Gastrocnemius medialis (tissue), 4 donors: ENCODE measurements at regions not wholly inside any gene's neighbourhood (a gene's known extent, or its start where the extent isn't known, plus 50 kb on each side); places are given as distances from the start of the nearest gene placed in this dataset.

Source experiments
- CTCF ChIP-seq, 5 experiments: fragments of 450-650 bp in 3 of 5; fragments of 200-600 bp in 2 of 5; sonication (generic) in 2 of 5; IDR thresholded peaks in 4 of 5; conservative IDR thresholded peaks in 1 of 5; 1 replicate in 4 of 5; 2 replicates in 1 of 5; pipeline ENCODE4 v1.5.1; 2016 to 2019; ENCODE audit warnings: antibody characterized with exemption in 5 of 5, mild to moderate bottlenecking in 3 of 5, moderate library complexity in 3 of 5
- POLR2A ChIP-seq, 2 donors: fragments of 450-650 bp; IDR thresholded peaks; one replicate each; pipeline ENCODE4 v1.6.1; 2017; ENCODE audit warnings: antibody characterized with exemption in 2 of 2, mild to moderate bottlenecking in 2 of 2, moderate library complexity in 2 of 2

- no peak for TF ChIP-seq POLR2A (IDR thresholded peaks at IDR 0.05)
- no peak for TF ChIP-seq CTCF (IDR thresholded peaks at IDR 0.05 in 4 of 5, conservative IDR thresholded peaks at IDR 0.05 in 1 of 5)
Observed at GRCh38 chr2:105569606-105570005, 170.8 kb upstream of the FHL2 start.
